Fibroblast of villous mesenchyme (primary cell): ENCODE measurements at regions not wholly inside any gene's neighbourhood (a gene's known extent, or its start where the extent isn't known, plus 50 kb on each side); places are given as distances from the start of the nearest gene placed in this dataset.

Source experiments
- DNase-seq: peaks from one replicate; pipeline ENCODE4 v3.0.0-alpha.2; 2010; ENCODE audit warnings: low read depth
- H3K4me3 ChIP-seq: 2 replicates; pipeline ENCODE4 v1.5.1; 2011; ENCODE audit warnings: low read depth, mild to moderate bottlenecking, low read length
- CTCF ChIP-seq: IDR thresholded peaks from 2 replicates; pipeline ENCODE4 v1.5.1; 2012; ENCODE audit warnings: low read depth, mild to moderate bottlenecking, low read length; ENCODE audit not compliant: insufficient read depth

- DNase-seq, result no peak
- no peak for TF ChIP-seq CTCF
Measured at GRCh38 chr20:11841972-11842461, 75.7 kb upstream of the BTBD3 start.

GRCh38 chr20:11843289-11843688, 74.4 kb upstream of the BTBD3 start:
- no peak for DNase-seq
- TF ChIP-seq CTCF, result no peak

More at GRCh38 chr20:11841972-11842461, 75.7 kb upstream of the BTBD3 start:
- H3K4me3 ChIP-seq, result no peak overlapping the region

GRCh38 chr20:11844691-11845090, 73.0 kb upstream of the BTBD3 start:
- no peak for TF ChIP-seq CTCF
- H3K4me3 ChIP-seq, result no peak overlapping the region
- no peak for DNase-seq

More at GRCh38 chr20:11843289-11843688, 74.4 kb upstream of the BTBD3 start:
- no peak overlapping the region for H3K4me3 ChIP-seq

GRCh38 chr20:11845340-11845739, 72.4 kb upstream of the BTBD3 start:
- DNase-seq, result no peak
- TF ChIP-seq CTCF, result no peak
- no peak overlapping the region for H3K4me3 ChIP-seq

GRCh38 chr20:11846131-11846530, 71.6 kb upstream of the BTBD3 start:
- no peak overlapping the region for H3K4me3 ChIP-seq
- no peak for TF ChIP-seq CTCF
- no peak for DNase-seq

GRCh38 chr20:11847827-11848226, 69.9 kb upstream of the BTBD3 start:
- DNase-seq, result no peak
- no peak for TF ChIP-seq CTCF
- no peak overlapping the region for H3K4me3 ChIP-seq

- DNase-seq, result peak; percentile 52
- TF ChIP-seq CTCF, result no peak
- no peak overlapping the region for H3K4me3 ChIP-seq
Measured at GRCh38 chr20:11849270-11849915, 68.3 kb upstream of the BTBD3 start.
